GM23248 (cell line): ENCODE measurements at regions not wholly inside any gene's neighbourhood (a gene's known extent, or its start where the extent isn't known, plus 50 kb on each side); places are given as distances from the start of the nearest gene placed in this dataset.

ENCODE experiments used
- DNase-seq: peaks from one replicate; pipeline ENCODE4 v3.0.0-alpha.2; 2015
- H2AFZ ChIP-seq: fragments of 200-600 bp; sonication (generic); 2 replicates; pipeline ENCODE4 v1.6.1; 2016; ENCODE audit warnings: antibody characterized with exemption
- H3F3A ChIP-seq: fragments of 200-600 bp; sonication (generic); 2 replicates; pipeline ENCODE4 v1.6.1; 2016; ENCODE audit warnings: mild to moderate bottlenecking, antibody characterized with exemption, mixed run types; ENCODE audit not compliant: insufficient read depth
- H3K27ac ChIP-seq: fragments of 200-600 bp; sonication (generic); 2 replicates; pipeline ENCODE4 v1.5.1; 2016; ENCODE audit warnings: mild to moderate bottlenecking
- H3K27me3 ChIP-seq: fragments of 200-600 bp; sonication (generic); replicated peaks from 2 replicates; pipeline ENCODE4 v1.6.1; 2016; ENCODE audit warnings: mild to moderate bottlenecking; ENCODE audit not compliant: insufficient read depth
- H3K36me3 ChIP-seq: fragments of 200-600 bp; sonication (generic); 2 replicates; pipeline ENCODE4 v1.6.1; 2016; ENCODE audit warnings: low read depth, mild to moderate bottlenecking
- H3K4me1 ChIP-seq: fragments of 200-600 bp; sonication (generic); 2 replicates; pipeline ENCODE4 v1.6.1; 2016; ENCODE audit warnings: mild to moderate bottlenecking; ENCODE audit not compliant: insufficient read depth
- H3K4me2 ChIP-seq: fragments of 200-600 bp; sonication (generic); one replicate; pipeline ENCODE4 v1.6.1; 2016; ENCODE audit warnings: mild to moderate bottlenecking; ENCODE audit not compliant: unreplicated experiment
- H3K4me3 ChIP-seq: fragments of 200-600 bp; sonication (generic); 2 replicates; pipeline ENCODE4 v1.5.1; 2016; ENCODE audit warnings: mild to moderate bottlenecking
- H3K79me2 ChIP-seq: fragments of 200-600 bp; sonication (generic); 2 replicates; pipeline ENCODE4 v1.6.1; 2016; ENCODE audit warnings: mild to moderate bottlenecking; ENCODE audit not compliant: insufficient read depth
- H3K9ac ChIP-seq: fragments of 200-600 bp; sonication (generic); 2 replicates; pipeline ENCODE4 v1.6.1; 2016; ENCODE audit warnings: mild to moderate bottlenecking
- H3K9me2 ChIP-seq: fragments of 200-600 bp; sonication (generic); 2 replicates; pipeline ENCODE4 v1.6.1; 2016; ENCODE audit warnings: mixed run types, mild to moderate bottlenecking, moderate library complexity; ENCODE audit not compliant: insufficient read depth
- H3K9me3 ChIP-seq: fragments of 200-600 bp; sonication (generic); one replicate; pipeline ENCODE4 v1.6.1; 2017; ENCODE audit warnings: low read depth
- H4K20me1 ChIP-seq: fragments of 200-600 bp; sonication (generic); 2 replicates; pipeline ENCODE4 v1.6.0; 2016; ENCODE audit not compliant: insufficient read depth
- EZH2 ChIP-seq: fragments of 200-600 bp; sonication (generic); IDR thresholded peaks from 2 replicates; pipeline ENCODE4 v1.6.1; 2018; ENCODE audit warnings: antibody characterized with exemption, mild to moderate bottlenecking; ENCODE audit not compliant: insufficient read depth, poor library complexity, severe bottlenecking
- EZH2phosphoT487 ChIP-seq: fragments of 200-600 bp; sonication (generic); IDR thresholded peaks from 2 replicates; pipeline ENCODE4 v1.6.1; 2018; ENCODE audit warnings: antibody characterized with exemption, moderate library complexity, mild to moderate bottlenecking, low read depth; ENCODE audit not compliant: insufficient read depth
- WGBS, 2 experiments: methylation state at CpG; one replicate each; pipeline ENCODE4 v1.1.6; 2015 to 2017; ENCODE audit warnings: low lambda C conversion rate in 2 of 2, low coverage in 1 of 2; ENCODE audit errors: missing lambda C conversion rate in 2 of 2; 5-methylcytosine and 5-hydroxymethylcytosine counted together
- in situ Hi-C: fragments of 300-500 bp; cut with MboI; formaldehyde crosslinking; loops from 2 replicates; pipeline ENCODE4 v1.15.0; 2020

- H3K4me1 ChIP-seq = no peaks in the 10 kb centered on the region
- H3K27me3 ChIP-seq = no peaks in the 10 kb centered on the region
- H3K27ac ChIP-seq = no peak overlapping the region
- WGBS, 2 experiments = 87 to 90% methylated on average over 3 of the region's 3 CpGs
- H3K9me3 ChIP-seq = peaks cover 4% of the 10 kb centered on the region
- no peak for TF ChIP-seq EZH2phosphoT487
- TF ChIP-seq EZH2 = no peak
- no peaks in the 10 kb centered on the region for H3K36me3 ChIP-seq
- in situ Hi-C loops = no loop called here
- no peak overlapping the region for H2AFZ ChIP-seq
- H4K20me1 ChIP-seq = no peaks in the 10 kb centered on the region
- H3K79me2 ChIP-seq = no peaks in the 10 kb centered on the region
- H3K4me3 ChIP-seq = no peak overlapping the region
- H3F3A ChIP-seq = no peaks in the 10 kb centered on the region
- DNase-seq = no peak
- no peaks in the 10 kb centered on the region for H3K9me2 ChIP-seq
- H3K4me2 ChIP-seq = no peak overlapping the region
- H3K9ac ChIP-seq = no peak overlapping the region
Measured at GRCh38 chr3:30123224-30123623, 483.2 kb upstream of the TGFBR2 start.

DNA sequence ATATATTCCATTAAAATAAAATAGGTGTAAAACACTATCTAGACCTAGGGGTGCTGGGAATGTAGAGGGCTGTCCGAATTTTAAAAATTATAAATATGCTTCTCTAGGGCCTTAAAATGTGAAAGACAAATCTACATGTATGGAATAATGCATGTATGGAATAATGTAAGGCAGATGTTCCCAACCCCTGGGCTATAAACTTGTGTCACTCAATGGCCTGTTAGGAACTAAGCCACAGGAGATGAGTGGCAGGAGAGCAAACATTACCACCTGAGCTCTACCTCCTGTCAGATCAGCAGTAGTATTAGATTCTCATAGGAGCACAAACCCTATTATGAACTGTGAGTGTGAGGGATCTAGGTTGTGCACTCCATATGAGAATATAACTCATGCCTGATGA lies 482.6 kb upstream of the TGFBR2 start:
- no peak for DNase-seq
- Histone ChIP-seq H3K9ac (no peak overlapping the region), H3K4me3 (no peak overlapping the region), H2AFZ (no peak overlapping the region), H3K27ac (no peak overlapping the region), H3K27me3 (no peaks in the 10 kb centered on the region), H3K36me3 (no peaks in the 10 kb centered on the region), H3K9me3 (peaks cover 4% of the 10 kb centered on the region), H3K9me2 (no peaks in the 10 kb centered on the region), H3K4me1 (no peaks in the 10 kb centered on the region), H3F3A (no peaks in the 10 kb centered on the region), H4K20me1 (no peaks in the 10 kb centered on the region), H3K79me2 (no peaks in the 10 kb centered on the region), H3K4me2 (no peak overlapping the region)
- TF ChIP-seq EZH2 (no peak), EZH2phosphoT487 (no peak)
- 74 to 82% methylated on average over 1 of the region's 1 CpG for WGBS, 2 experiments
- in situ Hi-C loops = no loop called here

DNA sequence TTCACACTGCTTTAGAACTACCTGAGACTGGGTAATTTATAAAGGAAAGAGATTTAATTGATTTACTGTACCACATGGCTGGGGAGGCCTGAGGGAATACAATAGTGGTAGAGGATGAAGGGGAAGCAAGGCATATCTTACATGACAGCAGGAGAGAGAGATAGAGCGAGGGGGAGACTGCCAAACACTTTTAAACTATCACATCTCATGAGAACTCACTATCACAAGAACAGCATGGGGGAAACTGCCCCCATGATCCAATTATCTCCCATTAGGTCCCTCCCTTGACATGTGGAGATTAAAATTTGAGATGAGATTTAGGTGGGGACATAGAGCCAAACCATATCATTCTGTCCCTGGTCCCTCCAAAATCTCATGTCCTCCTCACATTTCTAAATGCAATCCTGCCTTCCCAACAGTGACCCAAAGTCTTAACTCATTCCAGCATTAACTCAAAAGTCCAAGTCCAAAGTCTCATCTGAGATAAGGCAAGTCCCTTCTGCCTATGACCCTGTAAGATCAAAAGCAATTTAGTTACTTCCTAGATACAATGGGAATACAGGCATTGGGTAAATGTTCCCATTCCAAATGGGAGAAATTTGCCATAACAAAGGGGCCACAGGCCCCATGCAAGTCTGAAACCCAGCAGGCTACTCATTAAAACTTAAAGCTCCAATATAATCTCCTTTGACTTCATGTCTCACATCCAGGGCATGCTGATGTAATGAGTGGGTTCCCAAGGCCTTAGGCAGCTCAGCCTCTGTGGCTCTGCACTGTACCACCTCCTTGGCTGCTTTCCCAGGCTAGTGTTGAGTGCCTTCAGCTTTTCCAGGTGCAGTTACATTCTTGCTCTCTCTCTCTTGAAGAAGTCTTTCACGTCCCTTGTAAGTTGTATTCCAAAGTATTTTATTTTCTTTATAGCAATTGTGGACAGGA lies 481.7 kb upstream of the TGFBR2 start:
- Histone ChIP-seq H3K4me3 (no peak overlapping the region), H3K27me3 (no peaks in the 10 kb centered on the region), H3K9me3 (peaks cover 4% of the 10 kb centered on the region), H3K79me2 (no peaks in the 10 kb centered on the region), H3K36me3 (no peaks in the 10 kb centered on the region), H2AFZ (no peak overlapping the region), H3F3A (no peaks in the 10 kb centered on the region), H3K4me1 (no peaks in the 10 kb centered on the region), H4K20me1 (no peaks in the 10 kb centered on the region), H3K4me2 (no peak overlapping the region), H3K9me2 (no peaks in the 10 kb centered on the region), H3K9ac (no peak overlapping the region), H3K27ac (no peak overlapping the region)
- DNase-seq = peak; percentile 57
- 61 to 68% methylated on average over 2 of the region's 2 CpGs for whole genome bisulfite sequencing, 2 experiments
- in situ Hi-C loops = no loop called here
- TF ChIP-seq EZH2 (no peak), EZH2phosphoT487 (no peak)

- no peaks in the 10 kb centered on the region for H3K27me3 ChIP-seq
- no peaks in the 10 kb centered on the region for H3K4me1 ChIP-seq
- peaks cover 4% of the 10 kb centered on the region for H3K9me3 ChIP-seq
- no peak overlapping the region for H3K9ac ChIP-seq
- TF ChIP-seq EZH2 (no peak), EZH2phosphoT487 (no peak)
- no peak overlapping the region for H3K4me3 ChIP-seq
- 0 out of 2 replicates have a peak, but pooled peaks cover 4% of the 10 kb centered on the region for H3F3A ChIP-seq
- H3K4me2 ChIP-seq = no peak overlapping the region
- H3K36me3 ChIP-seq = no peaks in the 10 kb centered on the region
- no peak overlapping the region for H2AFZ ChIP-seq
- H3K79me2 ChIP-seq = no peaks in the 10 kb centered on the region
- DNase-seq = no peak
- no peaks in the 10 kb centered on the region for H3K9me2 ChIP-seq
- no peak overlapping the region for H3K27ac ChIP-seq
- in situ Hi-C loops = no loop called here
- H4K20me1 ChIP-seq = no peaks in the 10 kb centered on the region
- 46 to 55% methylated on average over 2 of the region's 2 CpGs for WGBS, 2 experiments
Measured at GRCh38 chr3:30129765-30130164, 476.6 kb upstream of the TGFBR2 start.
